Vagina (tissue), 2 donors: ENCODE measurements at regions not wholly inside any gene's neighbourhood (a gene's known extent, or its start where the extent isn't known, plus 50 kb on each side); places are given as distances from the start of the nearest gene placed in this dataset.

ENCODE experiments used
- DNase-seq, 2 donors: peaks; one replicate each; pipeline ENCODE4 v3.0.0-alpha.2; 2017; ENCODE audit errors: extremely low spot score in 2 of 2
- H3K27ac ChIP-seq: fragments of 200-600 bp; sonication (generic); one replicate; pipeline ENCODE4 v1.5.1; 2019
- H3K27me3 ChIP-seq: fragments of 200-600 bp; sonication (generic); one replicate; pipeline ENCODE4 v1.5.1; 2019
- H3K36me3 ChIP-seq, 2 donors: fragments of 200-600 bp; sonication (generic); one replicate each; pipeline ENCODE4 v1.5.1; 2017 to 2019
- H3K4me1 ChIP-seq: fragments of 200-600 bp; sonication (generic); one replicate; pipeline ENCODE4 v1.5.1; 2019
- H3K4me3 ChIP-seq, 2 donors: fragments of 200-600 bp; sonication (generic); 1 replicate in 1 of 2; 2 replicates in 1 of 2; pipeline ENCODE4 v1.5.1; 2016 to 2019
- H3K9me3 ChIP-seq: fragments of 200-600 bp; sonication (generic); one replicate; pipeline ENCODE4 v1.5.1; 2019
- CTCF ChIP-seq, 3 experiments: fragments of 450-650 bp in 2 of 3; fragments of 200-600 bp in 1 of 3; sonication (generic) in 1 of 3; IDR thresholded peaks; one replicate each; pipeline ENCODE4 v1.5.1; 2017 to 2019; ENCODE audit warnings: antibody characterized with exemption in 3 of 3, mild to moderate bottlenecking in 2 of 3, moderate library complexity in 2 of 3
- POLR2A ChIP-seq, 2 donors: fragments of 450-650 bp; IDR thresholded peaks; one replicate each; pipeline ENCODE4 v1.6.1; 2017; ENCODE audit warnings: antibody characterized with exemption in 2 of 2, mild to moderate bottlenecking in 2 of 2, moderate library complexity in 2 of 2
- POLR2AphosphoS5 ChIP-seq, 2 donors: sonication (generic); formaldehyde crosslinking; IDR thresholded peaks; one replicate each; pipeline ENCODE4 v1.9.0; 2017; ENCODE audit warnings: antibody characterized with exemption in 2 of 2, mild to moderate bottlenecking in 2 of 2, low read depth in 1 of 2; ENCODE audit not compliant: insufficient read depth in 1 of 2
- intact Hi-C: fragments of 100-400 bp; cut with DNase I; formaldehyde crosslinking; loops from one replicate; pipeline ENCODE4 v1.15.1; 2023

- no peak for DNase-seq
- H3K27ac ChIP-seq: no peak overlapping the region
These were observed 1672.7 kb upstream of the PCDH7 start for GRCh38 chr4:29047341-29048041.

GRCh38 chr4:29051381-29051965 is 1668.7 kb upstream of the PCDH7 start:
- H3K27ac ChIP-seq: no peak overlapping the region
- no peaks in the 10 kb centered on the region for H3K4me1 ChIP-seq
- H3K36me3 ChIP-seq: no peaks in the 10 kb centered on the region
- intact Hi-C loops: no loop called here
- no peaks in the 10 kb centered on the region for H3K9me3 ChIP-seq
- H3K4me3 ChIP-seq: no peak overlapping the region
- no peak for DNase-seq
- TF ChIP-seq POLR2A (IDR thresholded peaks at IDR 0.05): no peak
- no peak for TF ChIP-seq POLR2AphosphoS5 (IDR thresholded peaks at IDR 0.05; ENCODE audit: insufficient read depth in 1 of 2, low read depth in 1 of 2)
- TF ChIP-seq CTCF (IDR thresholded peaks at IDR 0.05): no peak
- H3K27me3 ChIP-seq: no peaks in the 10 kb centered on the region

More at GRCh38 chr4:29047341-29048041, 1672.7 kb upstream of the PCDH7 start:
- Histone ChIP-seq H3K4me1 (no peaks in the 10 kb centered on the region), H3K27me3 (no peaks in the 10 kb centered on the region), H3K9me3 (no peaks in the 10 kb centered on the region), H3K4me3 (no peak overlapping the region), H3K36me3 (no peaks in the 10 kb centered on the region)
- no peak for TF ChIP-seq POLR2AphosphoS5 (IDR thresholded peaks at IDR 0.05; ENCODE audit: insufficient read depth in 1 of 2, low read depth in 1 of 2)
- intact Hi-C loops: no loop called here

GRCh38 chr4:29052266-29052665 is 1667.9 kb upstream of the PCDH7 start:
- no peak for DNase-seq
- H3K27ac ChIP-seq: no peak overlapping the region
- intact Hi-C loops: no loop called here
- no peaks in the 10 kb centered on the region for H3K27me3 ChIP-seq
- no peaks in the 10 kb centered on the region for H3K36me3 ChIP-seq
- H3K9me3 ChIP-seq: no peaks in the 10 kb centered on the region
- no peaks in the 10 kb centered on the region for H3K4me1 ChIP-seq
- TF ChIP-seq POLR2A (IDR thresholded peaks at IDR 0.05) (no peak), POLR2AphosphoS5 (IDR thresholded peaks at IDR 0.05; ENCODE audit: insufficient read depth in 1 of 2, low read depth in 1 of 2) (no peak), CTCF (IDR thresholded peaks at IDR 0.05) (no peak)
- no peak overlapping the region for H3K4me3 ChIP-seq

GRCh38 chr4:29058531-29058930 is 1661.6 kb upstream of the PCDH7 start:
- Histone ChIP-seq H3K4me1 (no peaks in the 10 kb centered on the region), H3K27ac (no peak overlapping the region), H3K36me3 (no peaks in the 10 kb centered on the region), H3K4me3 (no peak overlapping the region), H3K27me3 (no peaks in the 10 kb centered on the region), H3K9me3 (no peaks in the 10 kb centered on the region)
- DNase-seq: no peak
- TF ChIP-seq POLR2AphosphoS5 (IDR thresholded peaks at IDR 0.05; ENCODE audit: insufficient read depth in 1 of 2, low read depth in 1 of 2): no peak
- TF ChIP-seq CTCF (IDR thresholded peaks at IDR 0.05): no peak
- no peak for TF ChIP-seq POLR2A (IDR thresholded peaks at IDR 0.05)
- intact Hi-C loops: no loop called here

GRCh38 chr4:29066861-29067260 is 1653.3 kb upstream of the PCDH7 start:
- DNase-seq: no peak
- H3K4me3 ChIP-seq: no peak overlapping the region
- intact Hi-C loops: no loop called here
- no peaks in the 10 kb centered on the region for H3K36me3 ChIP-seq
- TF ChIP-seq POLR2AphosphoS5 (IDR thresholded peaks at IDR 0.05; ENCODE audit: insufficient read depth in 1 of 2, low read depth in 1 of 2) (no peak), POLR2A (IDR thresholded peaks at IDR 0.05) (no peak), CTCF (IDR thresholded peaks at IDR 0.05) (no peak)
- H3K9me3 ChIP-seq: no peaks in the 10 kb centered on the region
- no peaks in the 10 kb centered on the region for H3K4me1 ChIP-seq
- H3K27me3 ChIP-seq: no peaks in the 10 kb centered on the region
- H3K27ac ChIP-seq: no peak overlapping the region
